ENCODE measurements at regions not wholly inside any gene's neighbourhood (a gene's known extent, or its start where the extent isn't known, plus 50 kb on each side); places are given as distances from the start of the nearest gene placed in this dataset.

- no peak for TF ChIP-seq CTCF (IDR thresholded peaks at IDR 0.05; ENCODE audit: low read depth, low read length, missing control alignments)
- no peak for DNase-seq (ENCODE audit: low read depth)
- no peak overlapping the region for H3K4me3 ChIP-seq (ENCODE audit: low read depth, low read length)
Observed at GRCh38 chr2:220887271-220887870, 684.7 kb downstream of the EPHA4 start.

GRCh38 chr2:220887876-220888275 is 684.2 kb downstream of the EPHA4 start:
- DNase-seq (ENCODE audit: low read depth), result no peak
- TF ChIP-seq CTCF (IDR thresholded peaks at IDR 0.05; ENCODE audit: low read depth, low read length, missing control alignments), result no peak
- H3K4me3 ChIP-seq (ENCODE audit: low read depth, low read length), result no peak overlapping the region

- TF ChIP-seq CTCF (IDR thresholded peaks at IDR 0.05; ENCODE audit: low read depth, low read length, missing control alignments), result no peak
Observed at GRCh38 chr2:220890931-220891330, 681.2 kb downstream of the EPHA4 start.

GRCh38 chr2:220891405-220891804 is 680.7 kb downstream of the EPHA4 start:
- no peak overlapping the region for H3K4me3 ChIP-seq (ENCODE audit: low read depth, low read length)
- TF ChIP-seq CTCF (IDR thresholded peaks at IDR 0.05; ENCODE audit: low read depth, low read length, missing control alignments), result no peak
- no peak for DNase-seq (ENCODE audit: low read depth)

More at GRCh38 chr2:220890931-220891330, 681.2 kb downstream of the EPHA4 start:
- no peak for DNase-seq (ENCODE audit: low read depth)
- H3K4me3 ChIP-seq (ENCODE audit: low read depth, low read length), result no peak overlapping the region

GRCh38 chr2:220892018-220892634 is 680.0 kb downstream of the EPHA4 start:
- no peak for DNase-seq (ENCODE audit: low read depth)
- TF ChIP-seq CTCF (IDR thresholded peaks at IDR 0.05; ENCODE audit: low read depth, low read length, missing control alignments), result no peak
- H3K4me3 ChIP-seq (ENCODE audit: low read depth, low read length), result no peak overlapping the region

- H3K4me3 ChIP-seq (ENCODE audit: low read depth, low read length), result no peak overlapping the region
- no peak for TF ChIP-seq CTCF (IDR thresholded peaks at IDR 0.05; ENCODE audit: low read depth, low read length, missing control alignments)
- no peak for DNase-seq (ENCODE audit: low read depth)
Observed at GRCh38 chr2:220893411-220893810, 678.7 kb downstream of the EPHA4 start.

- no peak for DNase-seq (ENCODE audit: low read depth)
- no peak overlapping the region for H3K4me3 ChIP-seq (ENCODE audit: low read depth, low read length)
- TF ChIP-seq CTCF (IDR thresholded peaks at IDR 0.05; ENCODE audit: low read depth, low read length, missing control alignments), result no peak
Observed at GRCh38 chr2:220894069-220894468, 678.0 kb downstream of the EPHA4 start.
